Stimulated activated CD8-positive, alpha-beta memory T cell treated with anti-CD3 and anti-CD28 coated beads, Interleukin-7, amount 100 ng/mL, for 48 hours (primary cell): ENCODE measurements at regions not wholly inside any gene's neighbourhood (a gene's known extent, or its start where the extent isn't known, plus 50 kb on each side); places are given as distances from the start of the nearest gene placed in this dataset.

Experiments
- DNase-seq, 2 donors: peaks; one replicate each; pipeline ENCODE4 v3.0.0-alpha.2; 2020; ENCODE audit warnings: low read depth in 1 of 2; ENCODE audit errors: extremely low read depth in 1 of 2

GRCh38 chr6:1068068-1068467, 243.8 kb upstream of the FOXQ1 start:
- DNase-seq, result no peak

GRCh38 chr6:1067346-1067745, 244.6 kb upstream of the FOXQ1 start:
- no peak for DNase-seq

DNA sequence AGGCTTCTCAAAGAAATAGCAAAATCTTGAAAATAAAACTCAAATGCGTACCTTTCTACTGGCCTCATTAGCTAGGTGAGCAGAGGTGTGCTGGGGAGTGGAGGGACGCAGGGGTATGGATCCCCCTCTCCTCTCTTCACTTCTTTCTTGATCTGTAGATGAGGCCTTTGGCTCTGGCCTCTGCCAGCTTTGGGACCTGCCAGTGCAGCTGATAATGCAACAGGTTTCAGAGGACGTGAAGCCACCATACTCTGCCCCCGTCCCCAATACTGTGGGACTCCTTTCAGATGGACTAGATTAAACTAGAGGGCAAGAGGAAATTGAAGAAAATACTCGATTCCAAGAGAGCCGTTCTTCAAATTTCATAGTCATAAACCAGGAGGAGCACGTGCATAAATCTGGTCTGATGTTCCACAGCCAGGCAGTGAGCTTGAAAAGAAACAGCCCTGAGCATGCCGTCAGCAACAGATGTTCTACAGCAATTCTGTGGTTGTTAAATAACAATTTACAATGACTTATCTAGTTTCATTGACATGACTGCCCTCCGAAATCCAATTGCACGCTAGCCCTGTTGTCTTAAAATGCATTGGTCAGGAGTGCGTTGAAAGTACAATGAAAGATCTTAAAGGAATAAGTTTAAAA, 245.3 kb upstream of the FOXQ1 start:
- no peak for DNase-seq

- DNase-seq, result no peak
Observed at GRCh38 chr6:1065986-1066385, 245.9 kb upstream of the FOXQ1 start.

GRCh38 chr6:1063671-1064355, 248.1 kb upstream of the FOXQ1 start:
- no peak for DNase-seq

DNA sequence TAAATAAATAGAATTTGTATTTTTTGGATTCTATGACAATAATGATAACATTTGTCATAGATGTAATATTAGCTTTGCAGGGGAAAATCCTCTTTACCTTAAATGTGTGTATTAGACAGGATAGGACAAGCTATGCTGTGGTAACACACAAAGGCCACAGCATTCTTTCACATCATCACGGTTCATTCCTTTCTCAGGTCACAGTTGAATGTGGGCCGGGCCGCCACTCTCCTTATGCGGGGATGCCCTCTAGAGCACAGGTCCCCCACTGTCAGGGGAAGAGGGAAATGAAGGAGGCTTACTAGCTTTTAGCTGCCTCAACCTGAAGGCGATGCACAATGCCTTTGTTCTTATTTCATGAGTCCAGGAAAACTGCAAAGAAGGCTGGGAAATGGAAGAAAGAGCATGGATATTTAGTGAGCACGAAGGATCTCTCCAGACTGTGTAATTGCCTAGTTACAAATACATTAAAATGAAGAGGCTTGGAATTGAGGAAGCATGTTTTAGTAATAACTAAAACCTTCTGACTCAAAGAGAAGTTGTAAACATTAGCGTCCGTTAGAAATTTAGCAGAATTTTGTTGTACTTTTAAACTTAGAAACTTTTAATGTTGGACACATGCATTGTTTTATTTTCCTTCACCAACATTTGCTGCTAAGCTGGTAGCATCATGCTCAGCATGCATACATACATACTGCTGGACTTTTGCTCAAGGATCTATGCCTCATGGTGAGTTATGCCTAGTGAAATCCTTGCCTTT, 248.9 kb upstream of the FOXQ1 start:
- DNase-seq, result no peak

GRCh38 chr6:1059596-1059995, 252.3 kb upstream of the FOXQ1 start:
- DNase-seq, result no peak

DNA sequence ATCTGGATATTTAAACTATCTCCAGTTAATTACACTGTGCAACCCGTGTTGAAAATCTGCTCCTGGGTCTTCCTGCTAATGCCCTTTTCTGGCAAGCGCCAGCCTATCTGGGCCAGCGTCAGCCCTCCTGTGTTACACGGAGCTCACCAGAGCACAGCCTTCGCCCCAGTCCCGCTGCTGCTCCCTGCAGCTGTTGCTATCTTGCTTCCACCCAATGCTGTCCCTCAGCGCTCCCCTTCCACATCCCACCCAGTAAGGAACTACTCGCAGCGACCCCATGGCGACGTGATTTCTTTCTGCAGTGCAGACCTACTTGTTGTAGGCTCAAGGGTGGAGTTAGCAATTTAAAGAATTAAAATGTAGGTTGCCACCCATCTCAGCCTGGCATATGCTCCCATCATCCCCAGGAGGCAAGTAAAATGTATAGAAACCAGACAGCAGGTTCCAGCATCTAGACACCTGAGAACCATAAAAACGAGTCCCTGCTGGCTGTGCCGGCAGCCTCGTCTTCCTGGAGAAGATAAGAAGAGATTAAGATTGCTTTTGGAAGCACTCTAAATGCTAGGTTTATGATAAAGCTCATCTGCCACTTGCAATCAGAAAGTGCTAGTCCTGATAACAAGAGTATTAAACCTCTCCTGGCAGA, 254.3 kb upstream of the FOXQ1 start:
- no peak for DNase-seq

- no peak for DNase-seq
Observed at GRCh38 chr6:1055015-1055921, 256.6 kb upstream of the FOXQ1 start.

DNA sequence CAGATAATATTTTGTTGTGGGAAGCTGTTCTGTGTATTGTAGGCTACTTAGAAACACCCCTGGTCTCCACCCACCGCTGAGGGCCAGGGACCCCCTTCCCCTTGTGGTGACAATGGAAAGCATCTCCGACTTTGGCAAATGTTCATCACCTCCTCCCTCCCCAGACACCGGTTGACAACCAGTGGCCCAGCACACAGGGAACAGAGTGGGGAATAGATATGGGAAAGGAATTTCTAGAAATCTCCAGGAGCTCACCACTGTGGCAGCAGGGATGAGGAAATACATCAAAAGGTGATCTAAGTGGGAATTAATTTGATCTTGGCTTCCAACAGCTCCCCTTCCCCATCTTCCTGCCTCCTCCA, 257.3 kb upstream of the FOXQ1 start:
- DNase-seq, result no peak

- DNase-seq, result no peak
Observed at GRCh38 chr6:1053586-1053985, 258.3 kb upstream of the FOXQ1 start.

- no peak for DNase-seq
Observed at GRCh38 chr6:1052262-1052661, 259.6 kb upstream of the FOXQ1 start.

DNA sequence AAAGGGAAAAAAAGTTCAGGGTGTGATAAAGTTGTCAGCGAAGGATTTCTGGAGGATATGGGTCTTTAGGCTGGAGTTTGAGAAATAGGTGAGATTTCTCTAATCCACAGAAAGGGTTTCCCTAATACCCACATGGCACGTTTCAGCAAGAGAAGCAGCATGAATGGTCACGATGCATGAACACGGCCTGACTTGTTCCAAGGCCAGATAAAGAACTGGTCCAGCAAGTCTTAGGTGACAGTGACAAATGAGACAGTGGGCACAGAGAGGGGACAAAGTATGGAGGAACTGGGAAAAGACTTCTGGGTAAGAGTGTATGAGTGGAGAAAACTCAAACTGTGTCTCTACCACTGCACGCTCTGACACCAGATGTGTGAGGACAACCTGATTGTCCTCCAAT, 262.0 kb upstream of the FOXQ1 start:
- no peak for DNase-seq

DNA sequence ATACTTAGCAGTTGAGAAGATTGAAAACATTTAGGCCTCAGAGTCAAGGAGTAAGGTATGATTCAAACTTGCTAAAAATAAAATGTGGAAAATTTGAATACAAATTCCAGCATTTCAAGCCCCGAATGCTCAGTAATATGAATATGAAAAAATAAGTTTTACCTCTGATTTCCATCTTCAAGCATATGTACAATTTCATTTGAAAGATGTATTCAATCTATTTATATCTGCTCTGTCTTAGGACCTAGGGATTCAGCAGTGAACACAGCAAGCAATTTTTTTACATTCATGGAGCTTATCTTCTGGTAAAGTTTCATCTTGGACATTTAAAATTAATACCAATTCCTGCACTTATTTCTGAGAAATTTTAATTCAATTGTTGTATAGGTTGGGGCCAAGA, 262.7 kb upstream of the FOXQ1 start:
- no peak for DNase-seq

DNA sequence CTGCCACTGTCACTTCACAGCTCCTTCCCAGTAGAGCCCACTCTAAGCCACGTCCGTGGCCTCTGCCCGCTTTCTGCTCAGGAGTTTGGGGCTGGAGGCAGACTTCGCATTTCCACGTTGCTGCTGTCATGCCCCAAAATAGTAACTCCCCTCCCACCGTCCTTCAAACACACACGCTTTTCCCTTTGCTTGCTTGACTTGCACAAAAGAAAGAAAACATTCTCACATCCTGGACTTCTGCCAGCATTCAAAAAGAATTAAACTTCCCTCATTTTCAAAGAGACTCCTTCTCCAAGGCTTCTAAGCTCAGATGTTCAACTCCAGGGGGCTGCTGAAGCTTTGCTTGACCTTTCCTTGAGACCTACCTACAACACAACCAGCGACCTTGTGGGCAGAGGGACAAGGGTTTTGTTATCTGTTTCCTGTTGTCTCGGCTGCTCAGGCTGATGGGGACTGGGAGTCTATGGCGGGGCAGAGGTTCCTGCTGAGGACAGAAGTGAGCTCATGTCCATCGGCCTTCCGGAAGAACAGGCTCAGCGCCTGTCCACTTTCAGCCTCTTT, 263.8 kb upstream of the FOXQ1 start:
- DNase-seq, result no peak

DNA sequence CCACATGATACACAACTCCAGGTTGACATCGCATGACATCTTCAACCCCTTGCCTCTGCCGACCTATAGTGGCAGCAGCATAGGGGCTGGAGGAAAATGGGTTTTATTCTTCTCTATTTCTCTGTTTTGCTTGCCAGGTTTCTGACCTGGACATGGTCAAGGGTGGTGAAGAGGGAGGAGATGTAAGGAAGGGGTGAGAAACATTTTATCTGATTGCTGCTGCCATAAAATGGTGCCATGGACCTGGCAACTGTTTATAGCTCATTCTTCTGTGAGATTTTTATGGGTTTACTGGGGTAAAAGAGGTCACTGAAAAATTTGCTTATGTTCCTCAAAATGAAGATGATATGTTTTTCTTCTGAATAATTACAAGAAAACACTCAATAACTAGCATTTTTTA, 266.7 kb upstream of the FOXQ1 start:
- no peak for DNase-seq

DNA sequence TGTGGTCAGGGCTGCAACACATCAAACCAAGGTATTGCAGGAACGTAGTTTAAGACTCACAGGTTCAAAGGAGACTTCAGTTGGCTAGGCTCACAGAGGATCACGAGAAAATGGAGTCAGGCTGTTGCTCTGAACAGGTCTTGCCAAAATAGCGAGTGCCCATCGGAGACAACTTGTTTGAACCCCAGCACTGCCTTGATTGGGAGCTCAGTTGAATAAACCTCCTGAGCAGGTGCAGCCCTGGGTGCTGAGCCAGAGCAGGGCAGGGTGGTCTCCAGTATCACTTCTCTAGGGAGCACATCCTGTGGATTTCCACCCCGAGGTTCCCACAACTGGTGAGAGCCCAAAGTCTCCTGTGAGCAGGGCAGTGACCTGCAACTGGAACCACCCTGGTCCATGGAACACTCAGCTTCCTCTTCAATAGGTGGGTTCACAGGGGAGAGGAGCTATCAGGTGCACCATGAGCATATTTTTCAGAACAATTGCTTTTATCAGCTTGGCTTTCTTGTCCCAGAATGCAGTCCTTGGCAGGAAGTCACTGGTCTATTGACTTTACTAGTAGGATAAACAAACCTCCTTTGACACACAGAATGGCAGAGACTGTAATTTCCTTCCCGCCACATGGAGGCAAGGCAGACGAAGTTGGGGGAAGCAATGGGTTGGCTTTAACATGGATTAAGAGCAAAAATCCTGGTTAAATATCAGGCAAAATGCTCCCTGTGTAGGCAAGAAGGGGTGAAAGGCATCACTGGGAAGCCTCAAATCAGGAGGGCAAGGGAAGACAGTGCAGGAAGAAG, 267.7 kb upstream of the FOXQ1 start:
- no peak for DNase-seq

DNA sequence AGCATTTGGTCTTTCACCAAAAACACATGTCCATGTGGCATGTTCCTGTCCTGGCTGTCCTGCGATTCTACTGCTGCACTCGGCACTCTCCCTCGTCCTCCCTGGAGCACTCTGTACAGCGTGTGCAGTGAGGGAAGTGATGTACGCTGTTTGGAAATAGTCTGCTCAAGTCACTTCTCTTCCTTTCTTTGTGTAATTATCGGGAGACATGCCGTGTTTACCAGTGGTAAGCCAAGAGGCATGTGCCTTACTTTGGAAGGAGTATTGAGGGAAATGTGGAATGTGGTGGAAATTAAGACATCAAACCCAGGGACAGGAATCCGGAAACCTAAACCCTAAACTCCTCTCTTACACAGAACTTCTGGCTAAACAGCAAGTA, 268.5 kb upstream of the FOXQ1 start:
- no peak for DNase-seq

DNA sequence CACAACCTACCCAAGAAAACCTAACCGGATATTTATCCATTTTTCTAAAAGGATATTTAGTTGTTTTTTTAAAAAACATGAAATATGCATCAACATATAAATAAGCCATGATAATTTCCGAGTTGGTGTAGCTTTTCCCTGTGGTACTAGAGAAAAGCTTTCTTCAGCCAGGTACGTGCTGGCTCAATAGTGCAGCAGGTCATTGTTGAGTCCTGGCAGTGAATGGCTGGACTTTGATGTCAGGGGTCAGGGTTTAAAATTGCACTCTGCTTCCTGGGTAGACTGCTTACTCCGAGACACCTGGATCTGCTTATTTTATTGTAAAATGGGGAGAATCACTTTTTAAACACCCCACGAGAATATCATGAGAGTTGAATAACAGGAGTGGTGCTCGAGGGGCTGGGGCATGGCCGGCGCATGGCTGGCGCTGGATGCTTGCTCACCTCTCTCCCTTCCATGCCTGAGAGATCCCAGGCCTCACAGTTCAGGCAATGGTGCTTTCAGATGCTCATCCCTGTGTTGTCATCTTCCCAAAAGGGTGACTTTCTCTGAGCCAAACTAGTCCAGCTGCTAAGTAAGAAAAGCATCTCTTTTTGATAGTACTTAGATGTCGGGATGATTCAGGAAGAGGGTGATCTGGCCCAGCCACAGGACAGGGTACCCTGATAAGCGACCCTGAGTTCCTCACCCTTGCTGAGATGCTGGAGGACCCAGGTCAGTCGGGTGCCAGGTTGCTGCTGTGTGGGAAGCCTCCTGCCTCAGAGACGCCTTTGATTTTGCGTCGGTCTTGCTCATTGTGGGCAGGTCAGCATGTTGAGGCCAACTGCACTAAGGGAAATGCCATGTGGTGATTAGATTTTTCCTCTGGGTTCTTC, 269.1 kb upstream of the FOXQ1 start:
- no peak for DNase-seq
